ENCODE measurements at regions not wholly inside any gene's neighbourhood (a gene's known extent, or its start where the extent isn't known, plus 50 kb on each side); places are given as distances from the start of the nearest gene placed in this dataset.

- DNase-seq, result no peak
These were observed 63.0 kb downstream of the C5orf15 start for GRCh38 chr5:133905424-133905823.

DNA sequence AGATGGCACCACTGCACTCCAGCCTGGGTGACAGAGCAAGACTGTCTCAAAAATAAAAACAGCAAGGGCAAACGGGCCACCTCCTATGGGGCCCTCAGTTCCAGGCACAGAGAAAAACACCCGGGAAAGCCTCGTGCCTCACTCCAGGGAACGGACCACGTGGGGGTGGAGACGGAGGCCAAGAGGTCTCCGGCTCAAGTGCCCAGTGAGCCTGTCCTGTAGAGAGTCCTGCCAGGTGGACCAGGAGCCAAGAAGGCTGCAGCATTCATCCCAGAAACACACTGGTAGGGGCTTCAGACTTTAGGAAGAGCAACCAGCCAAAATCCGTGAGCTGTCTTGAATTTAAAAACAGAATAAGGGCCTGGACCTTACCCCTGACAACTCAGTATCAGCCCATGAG lies 63.8 kb downstream of the C5orf15 start:
- DNase-seq, result no peak

DNA sequence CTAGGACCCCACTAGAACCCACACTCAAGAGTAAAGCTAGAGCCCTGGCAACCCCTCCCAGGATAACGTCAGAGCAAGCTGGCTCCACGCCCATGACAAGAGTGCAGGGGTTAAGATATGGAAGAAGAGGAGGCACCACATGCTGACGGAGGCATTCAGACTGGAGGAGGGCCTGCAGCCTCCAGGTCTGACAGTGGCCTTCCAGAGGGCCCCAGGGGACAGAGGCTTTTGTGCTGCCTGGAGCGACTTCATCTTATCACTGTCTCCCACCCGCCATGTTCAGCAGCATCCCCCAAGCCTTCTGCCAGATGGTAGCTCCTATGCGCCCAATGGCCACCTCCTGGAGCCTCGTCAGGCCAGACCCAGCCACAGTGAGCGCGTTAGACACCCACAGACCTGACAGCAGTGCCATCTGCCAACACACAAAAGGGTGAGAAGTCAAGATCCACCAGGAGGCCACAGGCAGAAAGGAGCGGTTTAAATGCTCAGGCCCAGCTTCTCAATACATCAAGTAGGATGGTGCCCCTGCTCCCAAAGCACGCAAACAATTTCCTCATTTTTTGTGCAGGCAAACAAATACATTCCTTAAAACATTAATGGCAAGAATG lies 65.8 kb downstream of the C5orf15 start:
- no peak for DNase-seq

DNA sequence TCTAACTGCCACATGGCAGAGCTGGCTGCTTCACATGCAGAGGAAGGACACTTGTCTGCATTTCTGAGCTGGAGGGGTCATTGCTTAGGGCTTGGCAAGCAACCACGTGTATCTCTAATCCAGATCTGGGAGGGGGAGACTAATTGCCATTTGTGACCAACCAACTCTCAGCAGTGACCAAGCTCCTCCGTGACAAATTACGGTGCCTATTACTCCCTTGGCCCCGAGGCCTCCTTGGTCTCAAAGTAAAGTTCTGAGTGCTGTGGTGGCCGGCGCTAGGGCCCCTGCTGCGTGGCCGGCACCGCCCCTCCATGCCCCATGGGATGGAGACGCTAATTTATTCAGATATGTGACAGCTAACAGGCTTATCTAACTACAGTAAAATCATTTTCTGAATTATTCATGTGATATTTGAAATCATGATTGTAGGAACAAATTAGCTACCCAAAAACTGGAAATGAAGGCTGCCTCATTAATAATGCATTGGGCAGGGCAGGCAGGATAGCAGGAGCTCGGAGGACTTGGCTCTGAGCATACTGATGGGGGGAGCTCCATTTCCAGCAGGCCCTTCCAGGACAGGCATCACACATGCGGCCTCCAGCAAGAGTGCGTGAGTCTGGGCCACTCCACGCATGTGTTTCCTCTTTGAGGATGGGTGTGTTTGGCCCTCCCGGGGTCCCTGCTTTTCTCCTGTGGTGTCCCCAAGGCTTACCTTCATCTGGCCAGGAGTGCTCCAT lies 67.7 kb downstream of the C5orf15 start:
- no peak for DNase-seq

GRCh38 chr5:133899506-133899905 lies 68.9 kb downstream of the C5orf15 start:
- no peak for DNase-seq

DNA sequence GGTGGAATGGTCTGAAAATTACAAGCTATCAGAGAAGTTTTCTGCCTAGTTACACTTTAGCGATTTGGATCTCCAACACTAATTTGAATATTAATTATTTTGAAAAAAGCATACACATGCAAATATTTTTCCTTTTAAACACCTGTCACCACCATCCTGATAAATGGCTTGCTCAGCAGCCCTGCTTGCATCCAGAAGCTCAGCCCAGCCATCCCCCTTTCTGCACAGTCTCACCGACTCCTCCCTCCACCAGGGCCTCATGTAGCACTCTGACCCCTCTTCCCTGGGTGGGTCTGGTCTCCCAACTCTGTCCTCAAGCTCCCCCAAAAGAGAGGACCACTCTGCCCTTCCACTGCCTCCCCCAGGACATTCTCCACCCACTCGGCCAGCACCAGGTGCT lies 70.0 kb downstream of the C5orf15 start:
- no peak for DNase-seq

- DNase-seq, result no peak
These were observed 71.0 kb downstream of the C5orf15 start for GRCh38 chr5:133897431-133897830.

GRCh38 chr5:133896873-133897272 lies 71.6 kb downstream of the C5orf15 start:
- DNase-seq, result no peak

GRCh38 chr5:133895979-133896845 lies 72.2 kb downstream of the C5orf15 start:
- DNase-seq, result no peak

- DNase-seq, result no peak
These were observed 74.3 kb downstream of the C5orf15 start for GRCh38 chr5:133894143-133894542.

DNA sequence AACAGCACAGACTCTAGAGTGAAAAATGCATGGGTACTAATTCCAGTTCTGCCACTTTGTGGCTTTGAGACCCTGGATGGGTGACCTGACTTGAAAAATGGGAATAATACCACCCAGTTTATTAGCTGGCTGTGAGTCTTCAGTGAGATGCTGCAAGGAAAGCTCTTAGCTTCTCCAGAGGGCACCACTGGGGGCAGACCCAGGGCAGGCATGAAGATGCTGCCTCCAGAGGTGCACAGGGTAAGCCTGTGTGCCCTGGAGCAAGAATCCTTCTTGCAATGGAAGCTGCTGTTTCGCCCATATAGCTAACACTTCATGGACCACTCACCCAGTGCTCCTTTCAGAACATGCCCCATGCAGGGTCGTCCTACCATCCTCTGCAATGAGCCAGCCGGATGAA lies 75.7 kb downstream of the C5orf15 start:
- no peak for DNase-seq

- DNase-seq, result no peak
These were observed 76.1 kb downstream of the C5orf15 start for GRCh38 chr5:133892306-133892705.

DNA sequence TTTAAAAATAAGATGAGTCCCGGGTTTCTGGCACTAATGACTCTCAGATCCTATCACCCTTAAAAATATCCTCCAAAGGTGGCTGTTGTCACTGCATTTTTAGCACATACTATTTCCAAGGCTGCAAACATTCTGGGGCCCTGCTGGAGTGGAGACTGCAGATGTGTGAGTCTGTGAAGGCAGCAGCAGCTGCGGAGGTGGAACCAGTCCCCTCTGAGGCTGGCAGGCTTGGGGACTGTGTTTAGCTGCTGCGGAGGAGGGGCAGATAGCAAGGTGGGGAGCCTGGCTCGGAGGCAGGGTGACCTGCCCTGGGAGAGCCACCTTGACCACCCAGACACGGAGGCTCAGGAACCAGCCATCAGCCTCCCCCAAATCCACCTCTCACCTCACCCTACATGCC lies 77.0 kb downstream of the C5orf15 start:
- DNase-seq, result no peak

GRCh38 chr5:133890776-133891280 lies 77.6 kb downstream of the C5orf15 start:
- DNase-seq, result no peak

DNA sequence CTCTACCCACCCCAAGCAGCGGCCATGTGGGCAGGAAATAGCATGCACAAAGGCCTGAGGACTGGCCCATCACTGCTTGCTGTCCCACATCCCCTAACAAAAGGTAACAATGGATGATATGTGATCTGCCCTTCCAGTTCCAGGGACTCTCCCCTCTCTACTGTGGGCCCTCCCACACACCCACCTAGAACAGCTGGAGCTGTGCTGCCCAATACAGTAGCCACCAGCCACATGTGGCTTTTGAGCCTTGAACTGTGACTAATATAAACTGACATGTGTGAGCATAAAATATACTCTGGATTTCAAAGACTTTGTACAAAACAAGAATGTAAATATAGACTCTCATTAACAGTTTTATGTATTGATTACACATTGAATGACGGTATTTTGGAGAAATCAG lies 78.1 kb downstream of the C5orf15 start:
- DNase-seq, result no peak

DNA sequence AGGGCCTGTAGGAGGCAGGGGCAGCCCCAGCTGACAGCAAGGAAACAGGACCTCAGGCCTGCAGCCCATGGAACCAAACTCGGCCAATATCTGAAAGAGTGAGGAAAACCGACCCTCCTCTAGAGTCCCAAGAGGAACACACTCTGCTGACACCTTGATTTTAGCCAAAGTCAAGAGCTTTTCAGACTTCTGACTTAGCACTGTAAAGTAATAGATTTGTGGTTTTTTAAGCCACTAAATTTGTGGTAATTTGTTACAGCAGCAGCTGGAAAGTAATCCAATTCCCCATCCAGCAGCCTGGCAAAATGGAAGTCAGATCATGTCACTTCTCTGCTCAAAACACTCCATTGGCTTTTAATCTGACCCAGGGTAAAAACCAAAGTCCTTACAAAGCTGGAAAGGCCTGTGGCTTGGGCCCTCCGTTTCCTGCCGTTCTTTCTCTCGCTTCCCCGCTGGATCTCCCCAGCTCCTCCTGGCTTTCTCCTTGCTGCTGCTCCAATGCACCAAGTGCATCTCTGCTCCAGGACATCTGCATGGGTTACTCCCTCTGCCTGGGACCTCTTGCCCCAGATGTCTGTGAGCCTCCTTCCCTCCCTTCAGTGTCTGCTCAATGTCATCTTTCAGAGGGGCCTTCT lies 79.0 kb downstream of the C5orf15 start:
- DNase-seq, result no peak

DNA sequence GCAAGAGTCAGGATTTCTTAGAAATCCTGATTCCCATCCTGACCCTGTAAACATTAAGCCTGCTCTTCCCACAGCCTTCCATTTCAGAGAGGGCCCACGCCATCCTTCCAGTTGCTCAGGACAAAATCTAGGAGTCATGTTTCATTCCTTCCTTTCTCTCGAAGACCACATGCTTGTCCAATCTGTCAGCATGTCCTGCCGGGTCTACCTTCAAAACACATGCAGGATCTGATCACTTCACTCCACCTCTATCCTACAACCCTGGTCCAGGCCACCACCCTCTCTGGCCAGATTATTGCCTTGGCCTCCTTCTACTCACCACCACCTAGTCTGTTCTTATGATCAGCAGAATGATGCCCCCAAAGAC lies 79.8 kb downstream of the C5orf15 start:
- DNase-seq, result no peak

GRCh38 chr5:133885566-133885965 lies 82.9 kb downstream of the C5orf15 start:
- no peak for DNase-seq

DNA sequence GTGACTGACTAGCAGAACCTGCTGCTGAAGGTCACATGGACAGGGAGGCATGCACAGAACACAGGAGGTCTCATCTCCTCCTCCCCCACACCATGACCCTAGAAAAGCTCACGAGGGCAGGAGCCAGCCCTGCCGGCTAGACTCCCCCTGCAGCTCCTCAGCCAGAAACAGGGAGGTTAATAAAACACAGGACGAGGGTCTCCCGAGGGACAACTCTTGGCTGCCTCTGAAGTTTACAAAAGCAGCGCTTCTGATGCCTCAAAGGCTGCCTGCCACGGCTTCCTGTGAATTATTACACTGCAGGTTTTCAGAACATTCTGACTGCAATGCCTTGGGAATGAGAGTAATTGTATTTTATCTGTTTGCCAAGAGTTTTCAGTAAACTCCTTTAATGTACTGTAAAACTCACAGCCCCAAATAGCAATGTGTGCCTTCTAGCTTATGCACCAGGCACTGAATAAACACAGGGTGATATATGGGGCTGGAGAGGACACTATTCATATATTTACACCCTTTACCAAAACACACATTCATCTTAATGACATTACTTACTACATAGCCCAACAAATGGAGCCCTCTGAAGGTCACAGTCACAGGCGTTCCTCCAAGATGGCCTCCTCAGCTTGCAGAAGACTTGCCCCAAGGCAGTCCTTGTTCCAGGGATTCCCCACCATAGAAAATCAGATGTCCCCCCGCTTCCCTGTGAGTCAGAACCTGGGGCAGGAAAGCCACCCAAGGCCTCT lies 83.7 kb downstream of the C5orf15 start:
- DNase-seq, result no peak

- no peak for DNase-seq
These were observed 84.5 kb downstream of the C5orf15 start for GRCh38 chr5:133883916-133884315.

- no peak for DNase-seq
These were observed 85.6 kb downstream of the C5orf15 start for GRCh38 chr5:133882846-133883245.

- DNase-seq, result no peak
These were observed 86.1 kb downstream of the C5orf15 start for GRCh38 chr5:133882389-133882695.

Measured in HCEC 1CT (cell line).